ENCODE measurements at regions not wholly inside any gene's neighbourhood (a gene's known extent, or its start where the extent isn't known, plus 50 kb on each side); places are given as distances from the start of the nearest gene placed in this dataset.

DNA sequence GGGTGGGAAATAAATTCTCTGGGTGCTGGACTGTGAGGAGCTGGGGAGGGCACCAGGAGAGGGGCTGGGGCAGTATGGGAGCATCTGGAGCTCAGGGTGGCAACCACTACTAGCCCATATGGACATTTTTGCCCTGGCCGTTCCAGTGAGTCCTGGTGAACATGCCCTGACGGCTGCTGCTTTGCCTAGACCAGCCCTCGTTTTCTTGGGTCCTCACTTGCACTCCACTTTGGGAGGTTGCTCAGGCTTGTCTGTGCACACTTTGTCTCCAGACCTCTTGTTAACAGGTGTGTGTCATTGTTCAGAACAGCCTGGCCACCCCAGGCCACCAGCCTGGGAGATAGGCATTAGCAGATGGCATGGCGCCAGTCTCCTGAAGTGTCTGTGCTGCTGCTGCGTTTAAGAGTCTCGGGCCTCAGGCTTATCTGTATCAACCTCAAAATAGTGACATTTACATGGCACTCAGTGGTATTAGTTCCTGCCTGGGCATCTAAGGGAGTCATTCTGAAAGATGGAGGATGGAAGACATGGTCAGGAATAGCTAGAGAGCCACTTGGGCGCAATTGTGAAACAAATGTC, 190.5 kb downstream of the PTPRU start:
- Mint-ChIP-seq H3K27ac (no peak overlapping the region), H3K9me3 (peaks cover 7% of the 10 kb centered on the region), H3K4me3 (no peak overlapping the region), H3K36me3 (peaks cover 1% of the 10 kb centered on the region), H3K27me3 (peaks cover 11% of the 10 kb centered on the region), H3K4me1 (no peaks in the 10 kb centered on the region)
- ATAC-seq (ENCODE audit: low read depth) (no peak), DNase-seq (ENCODE audit: low spot score in 2 of 2) (no peak)

- ATAC-seq (ENCODE audit: low read depth) (no peak), DNase-seq (ENCODE audit: low spot score in 2 of 2) (no peak)
- Mint-ChIP-seq H3K36me3 (no peaks in the 10 kb centered on the region), H3K4me1 (no peaks in the 10 kb centered on the region), H3K27me3 (peaks cover 9% of the 10 kb centered on the region), H3K4me3 (no peak overlapping the region), H3K27ac (no peak overlapping the region), H3K9me3 (peaks cover 7% of the 10 kb centered on the region)
Measured at GRCh38 chr1:29425631-29426030, 189.3 kb downstream of the PTPRU start.

DNA sequence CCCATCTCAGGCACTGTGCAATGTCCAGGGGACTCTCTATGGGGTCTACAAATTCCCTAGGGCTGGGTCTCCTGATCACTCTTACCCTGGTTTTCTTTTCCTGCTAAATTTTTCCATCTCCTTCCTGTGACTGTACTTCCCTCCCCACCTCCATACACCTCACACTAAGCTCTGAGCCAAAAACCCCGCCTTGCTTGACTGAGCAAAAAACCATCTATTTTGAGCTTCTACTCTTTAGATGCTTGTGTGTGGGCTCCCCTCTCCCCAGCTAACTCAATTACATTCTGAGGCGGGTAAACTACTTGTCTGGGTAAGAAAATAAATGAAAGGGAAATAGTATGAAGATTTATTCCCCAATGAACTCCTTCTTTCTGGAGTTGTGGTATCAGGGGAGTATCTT, 187.9 kb downstream of the PTPRU start:
- ATAC-seq (ENCODE audit: low read depth) = no peak
- Mint-ChIP-seq H3K9me3 (peaks cover 10% of the 10 kb centered on the region), H3K27ac (no peak overlapping the region), H3K27me3 (peaks cover 11% of the 10 kb centered on the region), H3K4me1 (no peaks in the 10 kb centered on the region), H3K36me3 (no peaks in the 10 kb centered on the region), H3K4me3 (no peak overlapping the region)
- DNase-seq (ENCODE audit: low spot score in 2 of 2) = no peak

- H3K27me3 Mint-ChIP-seq = peaks cover 20% of the 10 kb centered on the region
- H3K36me3 Mint-ChIP-seq = no peaks in the 10 kb centered on the region
- no peak overlapping the region for H3K4me3 Mint-ChIP-seq
- no peak overlapping the region for H3K27ac Mint-ChIP-seq
- ATAC-seq (ENCODE audit: low read depth) = no peak
- H3K4me1 Mint-ChIP-seq = no peaks in the 10 kb centered on the region
- H3K9me3 Mint-ChIP-seq = peaks cover 11% of the 10 kb centered on the region
- DNase-seq (ENCODE audit: low spot score in 2 of 2) = no peak
Measured at GRCh38 chr1:29420202-29420601, 183.9 kb downstream of the PTPRU start.

- H3K27me3 Mint-ChIP-seq = peaks cover 17% of the 10 kb centered on the region
Measured at GRCh38 chr1:29417971-29418370, 181.6 kb downstream of the PTPRU start.

GRCh38 chr1:29417147-29417858, 181.0 kb downstream of the PTPRU start:
- DNase-seq (ENCODE audit: low spot score in 2 of 2) (no peak), ATAC-seq (ENCODE audit: low read depth) (no peak)
- no peak overlapping the region for H3K4me3 Mint-ChIP-seq
- no peaks in the 10 kb centered on the region for H3K36me3 Mint-ChIP-seq
- H3K9me3 Mint-ChIP-seq = peaks cover 11% of the 10 kb centered on the region
- H3K4me1 Mint-ChIP-seq = no peaks in the 10 kb centered on the region
- no peak overlapping the region for H3K27ac Mint-ChIP-seq
- peaks cover 17% of the 10 kb centered on the region for H3K27me3 Mint-ChIP-seq

More at GRCh38 chr1:29417971-29418370, 181.6 kb downstream of the PTPRU start:
- no peak overlapping the region for H3K4me3 Mint-ChIP-seq
- no peak overlapping the region for H3K27ac Mint-ChIP-seq
- peaks cover 11% of the 10 kb centered on the region for H3K9me3 Mint-ChIP-seq
- DNase-seq (ENCODE audit: low spot score in 2 of 2) (no peak), ATAC-seq (ENCODE audit: low read depth) (no peak)
- H3K36me3 Mint-ChIP-seq = no peaks in the 10 kb centered on the region
- H3K4me1 Mint-ChIP-seq = no peaks in the 10 kb centered on the region

GRCh38 chr1:29416267-29417146, 180.2 kb downstream of the PTPRU start:
- Mint-ChIP-seq H3K27me3 (peaks cover 15% of the 10 kb centered on the region), H3K9me3 (peaks cover 7% of the 10 kb centered on the region)

GRCh38 chr1:29415861-29416260, 179.5 kb downstream of the PTPRU start:
- Mint-ChIP-seq H3K4me1 (no peaks in the 10 kb centered on the region), H3K36me3 (no peaks in the 10 kb centered on the region), H3K27me3 (peaks cover 14% of the 10 kb centered on the region), H3K27ac (no peak overlapping the region), H3K4me3 (no peak overlapping the region), H3K9me3 (peaks cover 6% of the 10 kb centered on the region)
- no peak for DNase-seq (ENCODE audit: low spot score in 2 of 2)
- ATAC-seq (ENCODE audit: low read depth) = no peak

More at GRCh38 chr1:29416267-29417146, 180.2 kb downstream of the PTPRU start:
- Mint-ChIP-seq H3K4me3 (no peak overlapping the region), H3K4me1 (no peaks in the 10 kb centered on the region), H3K27ac (no peak overlapping the region), H3K36me3 (no peaks in the 10 kb centered on the region)
- DNase-seq (ENCODE audit: low spot score in 2 of 2) (no peak), ATAC-seq (ENCODE audit: low read depth) (no peak)

DNA sequence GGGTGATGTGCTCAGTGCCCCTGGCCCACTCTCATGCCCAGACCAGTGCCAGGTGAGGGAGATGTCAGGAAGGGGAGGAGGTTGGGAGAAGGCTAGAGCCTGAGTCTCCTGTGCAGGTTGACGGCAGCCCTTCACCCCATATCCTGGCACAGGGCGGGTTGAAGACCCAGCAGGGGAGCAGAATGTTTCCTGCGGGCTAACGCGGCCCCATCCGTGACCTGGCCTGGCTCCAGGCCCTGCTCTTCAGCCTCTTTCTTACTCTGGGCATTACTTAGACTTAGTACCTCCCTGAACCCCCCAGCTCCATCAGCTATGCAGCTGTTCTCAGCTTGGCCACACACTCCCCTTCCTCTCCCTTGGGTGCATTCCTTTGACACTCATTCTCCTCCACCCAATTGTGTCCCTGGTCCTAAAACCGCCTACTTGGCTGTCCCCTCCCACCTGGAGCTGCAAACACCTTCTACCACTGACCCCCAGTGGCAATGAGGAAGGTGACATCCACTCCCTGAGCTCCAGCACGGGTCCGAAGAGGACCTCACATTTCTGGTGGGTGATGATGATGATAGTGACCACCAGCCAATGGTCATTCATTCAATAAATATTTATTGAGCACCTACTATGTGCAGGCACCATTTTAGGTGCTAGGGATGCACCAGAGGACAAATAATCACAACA, 179.0 kb downstream of the PTPRU start:
- H3K4me1 Mint-ChIP-seq = no peaks in the 10 kb centered on the region
- no peaks in the 10 kb centered on the region for H3K36me3 Mint-ChIP-seq
- no peak for ATAC-seq (ENCODE audit: low read depth)
- H3K27ac Mint-ChIP-seq = no peak overlapping the region
- peaks cover 4% of the 10 kb centered on the region for H3K9me3 Mint-ChIP-seq
- H3K4me3 Mint-ChIP-seq = no peak overlapping the region
- peaks cover 14% of the 10 kb centered on the region for H3K27me3 Mint-ChIP-seq
- no peak for DNase-seq (ENCODE audit: low spot score in 2 of 2)

DNA sequence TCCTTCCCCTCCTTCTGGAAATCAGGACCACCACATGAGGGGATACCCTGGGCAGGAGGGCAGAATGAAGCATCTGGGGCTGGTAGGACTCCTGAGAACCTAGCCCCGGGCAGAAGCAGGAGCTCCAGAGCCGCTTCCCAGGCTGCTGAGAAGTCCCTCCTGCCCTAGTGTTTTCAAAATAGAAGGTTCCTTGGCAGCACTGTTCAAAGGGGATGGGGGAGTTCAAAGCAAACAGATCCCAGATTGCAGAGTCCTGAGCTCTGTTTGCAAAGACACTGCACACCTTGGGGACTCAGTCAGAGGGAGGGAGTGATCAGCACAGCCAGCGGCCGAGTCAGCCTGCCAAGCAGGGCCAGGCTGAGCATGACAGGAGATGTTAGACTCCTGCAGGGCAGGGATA, 177.8 kb downstream of the PTPRU start:
- DNase-seq (ENCODE audit: low spot score in 2 of 2) = no peak
- no peak for ATAC-seq (ENCODE audit: low read depth)
- peaks cover 11% of the 10 kb centered on the region for H3K27me3 Mint-ChIP-seq
- H3K36me3 Mint-ChIP-seq = no peaks in the 10 kb centered on the region
- H3K9me3 Mint-ChIP-seq = no peaks in the 10 kb centered on the region
- H3K4me1 Mint-ChIP-seq = no peaks in the 10 kb centered on the region
- H3K4me3 Mint-ChIP-seq = no peak overlapping the region
- H3K27ac Mint-ChIP-seq = no peak overlapping the region

GRCh38 chr1:29413661-29414060, 177.3 kb downstream of the PTPRU start:
- Mint-ChIP-seq H3K27me3 (peaks cover 13% of the 10 kb centered on the region), H3K4me1 (no peaks in the 10 kb centered on the region), H3K36me3 (no peaks in the 10 kb centered on the region), H3K9me3 (no peaks in the 10 kb centered on the region), H3K27ac (no peak overlapping the region), H3K4me3 (no peak overlapping the region)
- DNase-seq (ENCODE audit: low spot score in 2 of 2) (no peak), ATAC-seq (ENCODE audit: low read depth) (no peak)

DNA sequence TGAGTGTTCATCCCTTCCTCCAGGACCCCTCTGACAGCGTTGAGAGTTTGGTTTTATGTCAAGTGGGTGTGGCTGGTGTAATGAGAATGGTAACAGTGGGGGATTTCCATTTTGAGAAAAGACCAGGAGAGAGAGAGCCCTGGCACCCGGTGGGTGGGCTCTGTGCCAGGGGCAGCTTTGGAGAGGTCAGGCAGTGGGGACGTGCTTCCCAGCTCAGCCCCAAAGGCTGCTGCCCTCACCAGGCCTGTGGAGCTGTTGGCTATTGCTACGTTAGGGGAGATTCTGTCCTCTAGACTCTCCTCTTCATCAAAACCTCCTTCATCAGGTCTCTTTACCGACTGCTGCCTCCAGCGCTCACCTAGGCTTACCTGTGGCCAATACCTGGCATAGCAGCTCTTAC, 176.3 kb downstream of the PTPRU start:
- DNase-seq (ENCODE audit: low spot score in 2 of 2) (no peak), ATAC-seq (ENCODE audit: low read depth) (no peak)
- H3K4me1 Mint-ChIP-seq = no peaks in the 10 kb centered on the region
- no peak overlapping the region for H3K4me3 Mint-ChIP-seq
- H3K9me3 Mint-ChIP-seq = no peaks in the 10 kb centered on the region
- no peak overlapping the region for H3K27ac Mint-ChIP-seq
- no peaks in the 10 kb centered on the region for H3K36me3 Mint-ChIP-seq
- peaks cover 13% of the 10 kb centered on the region for H3K27me3 Mint-ChIP-seq

DNA sequence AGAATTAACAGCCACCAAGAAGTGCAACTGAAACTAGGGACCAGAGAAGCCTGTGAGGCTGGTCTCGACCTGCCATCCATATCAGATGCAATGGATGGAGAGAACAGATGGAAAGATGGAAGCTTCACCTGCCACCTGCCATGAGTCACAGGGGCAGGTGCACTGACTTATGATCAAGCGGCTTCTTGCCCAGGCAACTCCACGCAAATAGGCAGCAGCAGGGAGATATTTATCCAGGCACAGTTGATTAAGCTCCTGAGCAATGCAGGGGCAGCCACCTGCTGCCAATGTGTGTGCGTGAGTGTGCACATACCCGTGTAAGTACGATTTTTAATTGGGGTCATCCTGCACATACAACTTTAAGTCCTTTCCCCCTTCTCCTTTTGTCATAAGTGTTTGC, 174.2 kb downstream of the PTPRU start:
- Mint-ChIP-seq H3K27ac (no peak overlapping the region), H3K9me3 (no peaks in the 10 kb centered on the region), H3K36me3 (no peaks in the 10 kb centered on the region), H3K4me3 (no peak overlapping the region), H3K4me1 (no peaks in the 10 kb centered on the region), H3K27me3 (peaks cover 5% of the 10 kb centered on the region)
- no peak for ATAC-seq (ENCODE audit: low read depth)
- DNase-seq (ENCODE audit: low spot score in 2 of 2) = no peak

- no peaks in the 10 kb centered on the region for H3K4me1 Mint-ChIP-seq
- H3K9me3 Mint-ChIP-seq = no peaks in the 10 kb centered on the region
- no peak overlapping the region for H3K4me3 Mint-ChIP-seq
- ATAC-seq (ENCODE audit: low read depth) (no peak), DNase-seq (ENCODE audit: low spot score in 2 of 2) (no peak)
- H3K36me3 Mint-ChIP-seq = no peaks in the 10 kb centered on the region
- no peak overlapping the region for H3K27ac Mint-ChIP-seq
- H3K27me3 Mint-ChIP-seq = peaks cover 2% of the 10 kb centered on the region
Measured at GRCh38 chr1:29409616-29410015, 173.3 kb downstream of the PTPRU start.

All from memory B cell (primary cell).